NCI-H2171 (cell line): ENCODE measurements at regions not wholly inside any gene's neighbourhood (a gene's known extent, or its start where the extent isn't known, plus 50 kb on each side); places are given as distances from the start of the nearest gene placed in this dataset.
"Not testable (repeated sequence)": the region's sequence is repeated elsewhere in the genome, so short reads cannot be mapped to it uniquely, and the experiment has no call there.

ENCODE experiments used
- DNase-seq: peaks from one replicate; lab custom pipeline; 2025; lab: John Stamatoyannopoulos, UW

GRCh38 chr6:7016226-7016625 lies 91.5 kb upstream of the RREB1 start:
- DNase-seq = no peak

GRCh38 chr6:7021301-7021700 lies 86.5 kb upstream of the RREB1 start:
- no peak for DNase-seq

GRCh38 chr6:7025861-7026260 lies 81.9 kb upstream of the RREB1 start:
- DNase-seq = no peak

- not testable (repeated sequence) for DNase-seq
Measured at GRCh38 chr6:7028963-7029362, 78.8 kb upstream of the RREB1 start.

- DNase-seq = not testable (repeated sequence)
Measured at GRCh38 chr6:7030968-7031367, 76.8 kb upstream of the RREB1 start.

- DNase-seq = no peak
Measured at GRCh38 chr6:7033202-7033601, 74.6 kb upstream of the RREB1 start.

GRCh38 chr6:7034055-7034454 lies 73.7 kb upstream of the RREB1 start:
- DNase-seq = no peak

GRCh38 chr6:7035837-7036249 lies 71.9 kb upstream of the RREB1 start:
- peak; percentile 22 for DNase-seq

GRCh38 chr6:7041511-7042026 lies 66.2 kb upstream of the RREB1 start:
- no peak for DNase-seq

- DNase-seq = no peak
Measured at GRCh38 chr6:7042056-7042653, 65.6 kb upstream of the RREB1 start.

- peak; percentile 56 for DNase-seq
Measured at GRCh38 chr6:7042654-7043545, 64.9 kb upstream of the RREB1 start.

GRCh38 chr6:7045331-7045730 lies 62.4 kb upstream of the RREB1 start:
- DNase-seq = peak; percentile 15

- no peak for DNase-seq
Measured at GRCh38 chr6:7045746-7046145, 62.0 kb upstream of the RREB1 start.

GRCh38 chr6:7047128-7047527 lies 60.6 kb upstream of the RREB1 start:
- DNase-seq = no peak

- DNase-seq = no peak
Measured at GRCh38 chr6:7047966-7048365, 59.8 kb upstream of the RREB1 start.

GRCh38 chr6:7048894-7049293 lies 58.9 kb upstream of the RREB1 start:
- DNase-seq = peak; percentile 13

- no peak for DNase-seq
Measured at GRCh38 chr6:7050004-7050403, 57.8 kb upstream of the RREB1 start.

- no peak for DNase-seq
Measured at GRCh38 chr6:7050872-7051779, 56.6 kb upstream of the RREB1 start.

- DNase-seq = peak; percentile 28
Measured at GRCh38 chr6:7051780-7052442, 55.9 kb upstream of the RREB1 start.

GRCh38 chr6:7052443-7053011 lies 55.2 kb upstream of the RREB1 start:
- DNase-seq = no peak

GRCh38 chr6:7053125-7053774 lies 54.5 kb upstream of the RREB1 start:
- no peak for DNase-seq
